NCI-H2107 (cell line): ENCODE measurements at regions not wholly inside any gene's neighbourhood (a gene's known extent, or its start where the extent isn't known, plus 50 kb on each side); places are given as distances from the start of the nearest gene placed in this dataset.
A peak's percentile ranks its signal among the peaks of the same experiment; 100 is the strongest.
"Not testable (repeated sequence)": the region's sequence is repeated elsewhere in the genome, so short reads cannot be mapped to it uniquely, and the experiment has no call there.

ENCODE experiments used
- DNase-seq: peaks from one replicate; lab custom pipeline; 2025; lab: John Stamatoyannopoulos, UW

DNA sequence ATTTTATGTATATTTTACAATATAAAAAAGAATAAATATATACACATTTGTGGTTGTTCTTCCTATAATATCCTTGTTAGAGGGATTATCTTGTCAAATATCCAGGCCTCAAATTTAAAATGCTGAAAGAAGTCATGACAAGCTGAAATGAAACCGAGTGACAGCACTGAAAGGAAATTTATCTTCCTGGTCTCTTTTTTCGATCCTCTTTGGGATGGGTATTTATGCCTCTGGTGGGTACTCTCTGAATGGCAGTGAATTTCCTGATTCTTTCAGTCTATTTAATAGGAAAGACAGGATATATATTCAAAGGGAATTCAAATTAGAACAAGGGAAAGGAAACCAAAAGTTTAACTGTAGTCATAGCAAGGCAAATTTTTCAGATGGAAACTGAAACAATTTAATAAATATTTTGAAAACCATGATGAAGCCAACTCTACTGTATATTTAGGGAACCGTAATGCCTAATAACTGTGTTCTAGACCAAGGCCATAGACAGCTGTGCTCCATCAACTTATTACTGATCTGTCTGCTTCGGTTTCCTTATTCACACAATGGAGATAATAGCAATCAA, 97.9 kb downstream of the DLEU7 start:
- DNase-seq, result no peak

- no peak for DNase-seq
Measured at GRCh38 chr13:50747737-50748350, 95.6 kb downstream of the DLEU7 start.

GRCh38 chr13:50753221-50753620, 90.3 kb downstream of the DLEU7 start:
- not testable (repeated sequence) for DNase-seq

DNA sequence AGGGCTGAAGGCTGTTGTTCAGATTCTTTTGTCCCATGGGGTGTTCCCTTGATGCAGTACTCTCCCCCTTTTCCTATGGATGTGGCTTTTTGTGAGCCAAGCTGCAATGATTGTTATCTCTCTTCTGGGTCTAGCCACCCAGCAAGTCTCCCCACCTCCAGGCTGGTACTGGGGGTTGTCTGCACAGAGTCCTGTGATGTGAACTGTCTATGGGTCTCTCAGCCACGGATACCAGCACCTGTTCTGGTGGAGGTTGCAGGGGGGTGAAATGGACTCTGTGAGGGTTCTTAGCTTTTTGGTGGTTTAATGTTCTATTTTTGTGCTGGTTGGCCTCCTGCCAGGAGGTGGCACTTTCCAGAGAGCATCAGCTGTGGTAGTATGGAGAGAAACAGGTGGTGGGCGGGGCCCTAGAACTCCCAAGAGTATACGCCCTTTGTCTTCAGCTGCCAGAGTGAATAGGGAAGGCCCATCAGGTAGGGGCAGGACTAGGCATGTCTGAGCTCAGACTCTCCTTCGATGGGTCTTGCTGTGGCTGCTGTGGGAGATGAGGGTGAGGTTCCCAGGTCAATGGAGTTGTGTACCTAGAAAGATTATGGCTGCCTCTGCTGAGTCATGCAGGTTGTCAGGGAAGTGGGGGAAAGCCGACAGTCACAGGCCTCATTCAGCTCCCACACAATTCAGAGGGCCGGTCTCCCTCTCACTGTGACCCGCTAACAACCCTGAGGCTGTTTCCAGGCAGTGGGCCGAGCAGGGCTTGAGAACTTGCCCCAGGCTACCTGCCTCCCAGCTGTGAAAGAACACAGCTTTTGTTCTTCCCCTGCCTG, 87.4 kb downstream of the DLEU7 start:
- DNase-seq, result peak; percentile 67

DNA sequence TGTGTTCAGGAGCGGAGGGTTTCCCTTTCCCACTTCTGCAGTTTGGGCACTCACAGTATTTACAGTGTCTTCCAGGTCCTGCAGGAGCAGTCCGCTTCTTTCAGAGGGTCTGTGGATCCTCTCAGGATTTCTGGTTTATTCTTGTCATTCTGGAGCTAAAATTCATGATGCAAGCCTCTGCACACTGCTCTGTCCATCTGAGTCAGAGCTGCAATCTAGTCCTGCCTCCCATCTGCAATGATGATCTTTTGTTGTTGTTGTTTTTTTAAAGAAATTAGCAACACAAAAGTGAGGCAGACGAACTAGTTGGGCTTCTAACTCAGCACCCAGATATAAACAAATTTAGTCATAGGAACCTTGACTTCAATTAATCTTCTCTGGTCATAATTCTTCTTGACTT, 86.5 kb downstream of the DLEU7 start:
- no peak for DNase-seq

DNA sequence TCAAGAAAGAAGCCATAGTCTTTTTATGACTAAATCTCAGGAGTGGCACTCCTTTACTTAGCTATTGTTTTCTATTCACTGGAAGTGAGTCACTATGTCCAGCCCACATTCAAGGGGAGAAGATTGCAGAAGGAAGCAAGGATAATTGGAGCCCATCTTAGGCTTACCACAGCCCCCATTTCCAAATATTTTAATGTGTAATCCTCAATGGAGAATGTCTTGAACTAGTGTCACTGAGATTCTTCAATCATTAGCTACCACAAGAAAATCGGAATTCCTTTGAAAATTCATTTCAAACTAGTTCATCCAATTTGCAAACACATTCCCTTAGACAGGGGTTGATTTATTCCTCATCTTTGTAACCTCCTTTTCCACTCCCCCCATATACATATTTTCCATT, 84.7 kb downstream of the DLEU7 start:
- no peak for DNase-seq

- DNase-seq, result no peak
Measured at GRCh38 chr13:50760751-50761150, 82.7 kb downstream of the DLEU7 start.

- no peak for DNase-seq
Measured at GRCh38 chr13:50761406-50761805, 82.1 kb downstream of the DLEU7 start.

GRCh38 chr13:50762969-50763567, 80.4 kb downstream of the DLEU7 start:
- no peak for DNase-seq

DNA sequence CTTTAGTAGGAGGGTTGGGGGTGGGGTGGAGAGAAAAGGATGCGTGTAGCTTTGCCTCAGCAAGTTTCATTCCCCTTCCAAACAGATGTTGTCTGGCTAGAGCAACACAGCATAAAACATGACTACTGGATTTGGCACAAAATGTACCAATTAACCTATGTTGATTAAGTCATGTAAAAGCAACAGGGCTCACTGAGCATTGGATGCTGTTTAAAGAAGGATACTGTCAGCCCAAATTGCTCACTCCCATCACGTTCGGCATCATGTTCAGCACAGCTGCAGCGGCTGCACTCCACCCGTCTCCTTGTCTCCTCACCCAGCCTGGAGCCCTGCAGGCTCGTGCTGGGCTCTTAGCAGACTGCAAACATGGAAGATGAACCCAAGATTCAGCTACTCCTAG, 77.5 kb downstream of the DLEU7 start:
- DNase-seq, result no peak

GRCh38 chr13:50766695-50767094, 76.8 kb downstream of the DLEU7 start:
- no peak for DNase-seq

DNA sequence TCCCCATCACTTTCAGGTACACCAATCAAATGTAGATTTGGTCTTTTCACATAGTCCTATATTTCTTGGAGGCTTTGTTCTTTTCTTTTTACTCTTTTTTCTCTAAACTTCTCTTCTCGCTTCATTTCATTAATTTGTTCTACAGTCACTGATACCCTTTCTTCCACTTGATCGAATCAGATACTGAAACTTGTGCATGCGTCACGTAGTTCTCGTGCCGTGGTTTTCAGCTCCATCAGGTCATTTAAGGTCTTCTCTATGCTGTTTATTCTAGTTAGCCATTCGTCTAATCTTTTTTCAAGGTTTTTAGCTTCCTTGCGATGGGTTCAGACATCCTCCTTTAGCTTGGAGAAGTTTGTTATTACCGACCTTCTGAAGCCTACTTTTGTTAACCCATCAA, 70.6 kb downstream of the DLEU7 start:
- not testable (repeated sequence) for DNase-seq
